ENCODE measurements at regions not wholly inside any gene's neighbourhood (a gene's known extent, or its start where the extent isn't known, plus 50 kb on each side); places are given as distances from the start of the nearest gene placed in this dataset.

GRCh38 chr16:82567175-82567574 is 59.6 kb upstream of the CDH13 start:
- DNase-seq, result no peak

- DNase-seq, result no peak
Observed at GRCh38 chr16:82563401-82563800, 63.4 kb upstream of the CDH13 start.

- DNase-seq, result no peak
Observed at GRCh38 chr16:82562183-82562683, 64.5 kb upstream of the CDH13 start.

DNA sequence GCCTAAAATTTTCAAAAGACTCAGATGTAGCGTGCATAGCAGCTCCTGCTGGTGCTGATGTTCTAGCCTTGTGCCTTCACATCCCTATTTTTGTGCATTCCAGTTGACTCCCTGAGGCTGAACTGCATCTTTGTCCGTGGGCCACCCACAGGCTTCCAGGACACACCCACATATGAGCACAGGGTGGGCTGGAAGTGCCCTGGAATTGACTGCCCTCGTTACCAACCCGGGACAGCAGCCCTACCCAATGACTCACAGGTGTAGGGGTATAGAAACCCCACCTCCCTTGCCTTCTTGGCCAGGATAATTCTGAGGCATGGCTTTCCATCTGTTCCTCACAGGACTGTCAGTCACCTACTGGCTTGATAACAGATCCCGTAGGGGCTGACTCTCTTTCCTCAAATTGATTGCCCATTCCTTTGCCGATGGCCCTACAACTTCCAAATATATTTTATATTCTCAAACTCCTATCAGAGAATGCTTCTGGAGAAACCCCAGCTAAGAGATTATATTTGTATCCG is 65.9 kb upstream of the CDH13 start:
- no peak for DNase-seq

DNA sequence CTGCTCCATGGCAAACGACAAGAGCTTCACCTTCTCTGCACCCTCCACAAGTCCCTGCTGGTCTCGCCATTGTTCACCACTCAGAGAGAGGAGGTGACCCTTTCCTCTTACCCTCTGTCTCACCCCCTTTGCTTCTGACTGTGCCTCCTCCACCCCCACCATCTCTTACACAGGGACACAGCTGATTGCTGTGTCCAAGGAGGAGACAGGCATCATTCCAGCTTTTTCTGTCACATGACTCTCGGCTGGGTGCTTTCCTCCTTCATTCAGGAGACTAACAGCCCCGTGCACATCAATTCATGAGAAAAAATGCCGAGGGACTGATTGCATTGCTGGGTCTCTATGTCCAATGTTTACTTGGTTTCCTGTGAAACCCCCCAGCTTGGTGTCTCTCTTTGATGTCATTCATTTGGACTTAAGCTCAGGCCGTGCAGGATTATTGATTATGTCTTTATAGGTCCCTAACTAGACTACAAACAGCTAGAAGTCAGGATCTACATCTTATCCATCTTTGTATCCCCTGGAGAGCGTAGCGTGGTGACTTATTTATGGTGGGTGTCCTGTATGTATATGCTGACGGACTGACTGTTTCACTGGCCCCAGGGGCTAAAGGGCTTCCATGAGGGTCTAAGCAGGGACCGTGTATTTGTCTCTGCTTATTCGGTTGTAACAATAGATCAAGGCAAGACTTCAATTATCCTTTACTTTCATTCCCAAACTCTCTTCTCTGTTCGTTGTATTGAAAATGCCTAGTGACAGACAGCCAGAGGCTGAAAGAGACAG is 82.2 kb upstream of the CDH13 start:
- no peak for DNase-seq

GRCh38 chr16:82542714-82543113 is 84.1 kb upstream of the CDH13 start:
- no peak for DNase-seq

GRCh38 chr16:82541103-82541502 is 85.7 kb upstream of the CDH13 start:
- DNase-seq, result no peak

GRCh38 chr16:82535764-82536163 is 91.0 kb upstream of the CDH13 start:
- no peak for DNase-seq

DNA sequence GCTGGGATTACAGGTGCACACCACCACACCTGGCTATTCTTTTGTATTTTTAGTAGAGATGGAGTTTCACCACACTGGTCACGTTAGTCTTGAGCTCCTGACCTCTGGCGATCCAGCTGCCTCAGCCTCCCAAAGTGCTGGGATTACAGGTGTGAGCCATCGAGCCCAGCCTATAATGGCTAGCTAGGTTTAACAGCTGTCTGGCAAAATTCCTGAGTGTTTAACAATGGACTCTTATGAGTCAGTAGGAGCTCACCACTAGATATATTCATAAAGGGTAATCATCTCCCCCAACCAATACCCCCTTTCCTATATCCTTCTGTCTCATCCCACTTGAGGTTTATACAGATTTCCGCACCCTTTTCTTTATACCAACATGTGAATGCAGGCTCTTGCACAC is 91.5 kb upstream of the CDH13 start:
- no peak for DNase-seq

DNA sequence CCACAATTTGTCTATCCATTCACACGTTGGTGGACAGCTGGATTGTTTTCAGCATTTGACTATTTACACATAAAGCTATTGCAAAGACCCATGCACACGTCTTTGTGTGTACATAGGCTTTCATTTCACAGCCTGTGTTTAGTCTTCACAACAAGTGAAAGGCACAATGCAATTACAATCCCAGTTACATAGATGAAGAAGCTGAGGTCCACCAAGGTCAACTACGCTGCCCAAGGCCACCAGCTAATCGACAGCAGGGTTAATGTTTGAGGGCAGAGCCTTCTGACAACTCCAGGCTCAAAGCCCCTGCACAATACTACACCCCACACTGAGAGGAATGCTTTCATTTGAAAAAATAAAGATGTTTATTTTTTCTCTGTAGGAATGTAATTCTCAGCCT is 93.6 kb upstream of the CDH13 start:
- DNase-seq, result no peak

- no peak for DNase-seq
Observed at GRCh38 chr16:82530883-82531282, 95.9 kb upstream of the CDH13 start.

DNA sequence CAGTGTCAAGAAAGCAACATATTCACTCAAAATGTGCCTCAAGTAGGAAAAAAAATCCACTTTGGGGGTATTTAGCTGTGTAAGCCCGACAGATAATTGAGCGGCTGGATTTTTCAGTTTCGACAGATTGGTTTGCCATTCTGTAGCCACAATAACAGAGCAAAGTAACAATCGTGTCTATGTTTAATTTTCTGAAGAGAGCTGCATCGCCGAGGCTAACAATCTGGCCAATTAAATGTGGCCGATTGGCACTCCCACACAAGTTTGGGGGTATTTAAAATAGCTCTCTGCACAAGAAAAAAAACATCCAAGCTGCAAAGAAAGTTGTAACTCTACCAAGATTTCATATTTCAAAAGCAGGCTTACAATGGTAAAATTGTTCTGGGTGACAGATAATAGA is 99.7 kb upstream of the CDH13 start:
- DNase-seq, result no peak

DNA sequence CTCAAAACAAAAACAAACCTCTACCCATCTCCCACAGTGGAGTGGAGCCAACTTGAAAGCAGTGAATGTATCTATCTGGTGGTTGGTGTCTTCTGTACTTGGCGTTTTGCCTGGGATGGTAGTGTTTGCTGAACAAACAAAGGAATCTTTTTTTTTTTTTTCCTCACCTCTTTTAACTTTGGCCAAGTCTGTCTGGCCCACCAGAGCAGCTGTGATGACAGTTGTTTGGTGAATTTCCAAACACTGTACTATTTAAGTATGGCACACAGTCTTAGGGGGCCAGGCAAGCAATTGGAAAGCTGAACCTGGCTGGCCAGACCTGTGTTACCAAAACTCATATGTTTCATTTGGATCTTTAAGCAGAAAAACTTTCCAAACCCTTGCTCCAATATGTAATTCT is 101.8 kb upstream of the CDH13 start:
- no peak for DNase-seq

DNA sequence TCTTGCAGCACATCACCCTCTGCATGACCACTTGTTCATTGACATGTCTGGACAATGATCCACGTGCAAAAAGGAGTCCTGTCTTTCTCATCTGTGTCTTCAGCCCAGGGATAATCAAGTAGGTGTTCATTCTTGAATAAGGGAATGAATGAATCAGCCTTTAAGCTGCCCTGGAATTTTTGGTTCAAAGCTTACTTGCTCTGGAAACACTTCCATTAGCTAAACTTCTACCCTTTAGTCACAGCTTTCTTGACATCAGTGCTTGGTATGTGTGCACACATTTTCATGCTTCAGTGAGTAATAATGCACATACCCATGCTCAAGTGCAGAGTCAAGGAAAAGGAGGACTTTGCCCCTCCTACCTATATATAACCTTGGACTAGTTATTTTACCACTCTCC is 103.0 kb upstream of the CDH13 start:
- DNase-seq, result no peak

DNA sequence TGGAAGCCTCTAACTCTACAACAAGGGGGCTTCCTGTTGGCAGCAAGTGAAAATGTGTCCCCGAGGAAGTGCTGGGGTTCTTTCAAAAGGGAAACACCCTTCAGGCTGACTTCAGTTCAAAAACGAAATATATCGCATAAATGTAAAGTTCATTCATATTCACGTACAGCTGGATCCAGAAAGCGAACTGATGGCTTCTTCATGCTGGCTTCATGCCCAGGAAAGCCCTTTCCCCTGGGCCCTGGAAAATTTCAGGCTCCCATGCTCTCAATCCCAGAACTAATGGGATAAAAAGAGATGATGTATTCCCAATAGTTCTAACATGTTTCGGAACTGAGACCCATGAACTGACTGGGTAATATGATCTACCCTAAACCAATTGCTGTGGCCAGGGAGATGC is 104.7 kb upstream of the CDH13 start:
- DNase-seq, result no peak

GRCh38 chr16:82518811-82519210 is 108.0 kb upstream of the CDH13 start:
- DNase-seq, result no peak

GRCh38 chr16:82514262-82514661 is 112.5 kb upstream of the CDH13 start:
- no peak for DNase-seq

DNA sequence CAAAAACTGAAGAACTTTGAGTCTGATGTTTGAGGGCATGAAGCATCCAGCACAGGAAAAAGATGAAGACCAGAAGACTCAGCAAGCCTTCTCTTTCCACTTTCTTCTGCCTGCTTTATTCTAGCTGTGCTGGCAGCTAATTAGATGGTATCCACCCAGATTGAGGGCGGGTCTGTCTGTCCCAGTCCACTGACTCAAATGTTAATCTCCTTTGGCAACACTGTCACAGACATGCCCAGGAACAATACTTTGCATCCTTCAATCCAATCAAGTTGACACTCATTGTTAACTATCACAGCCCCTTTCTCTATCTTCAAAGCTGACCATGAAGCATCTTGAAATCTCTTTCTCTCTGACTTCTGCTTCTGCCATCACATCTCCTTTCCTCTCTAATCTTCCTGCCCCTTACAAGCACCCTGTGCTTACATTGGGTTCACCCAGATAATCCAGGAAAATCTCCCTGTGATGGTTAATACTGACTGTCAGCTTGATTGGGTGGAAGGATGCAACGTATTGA is 115.9 kb upstream of the CDH13 start:
- no peak for DNase-seq

DNA sequence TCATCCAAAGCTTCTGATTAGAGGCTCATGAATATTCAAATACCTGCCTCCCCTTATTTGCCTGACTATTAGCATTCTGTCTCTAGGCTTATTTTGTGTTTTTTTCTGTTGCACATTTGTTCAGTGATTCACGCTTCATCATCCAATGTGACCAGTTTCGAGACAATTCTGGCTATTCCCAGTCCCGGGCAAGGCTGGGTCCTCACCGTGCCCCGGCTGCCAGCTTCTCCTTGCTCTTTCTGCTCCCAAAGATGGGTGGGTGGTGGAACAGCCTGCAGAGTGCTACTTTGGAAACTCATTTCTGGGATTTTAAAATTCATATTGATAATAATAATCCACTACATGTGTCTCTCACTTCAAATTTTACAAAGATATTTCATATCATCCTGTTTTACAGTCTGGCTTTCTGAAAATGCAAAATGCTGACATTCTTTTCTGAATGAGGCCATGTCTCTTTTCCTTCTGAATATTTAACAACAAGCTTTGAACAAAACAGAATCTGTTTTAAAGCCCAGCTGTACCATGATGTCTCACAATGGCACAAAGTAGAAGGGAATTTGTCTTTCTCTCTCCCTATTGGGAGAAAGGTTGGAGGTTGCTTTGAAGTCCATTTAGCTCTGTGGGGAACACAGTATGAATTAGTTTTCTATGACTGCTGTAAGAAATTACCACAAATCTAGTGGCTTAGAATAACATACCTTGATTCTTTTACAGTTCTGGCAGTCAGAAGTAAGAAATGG is 116.9 kb upstream of the CDH13 start:
- DNase-seq, result no peak

DNA sequence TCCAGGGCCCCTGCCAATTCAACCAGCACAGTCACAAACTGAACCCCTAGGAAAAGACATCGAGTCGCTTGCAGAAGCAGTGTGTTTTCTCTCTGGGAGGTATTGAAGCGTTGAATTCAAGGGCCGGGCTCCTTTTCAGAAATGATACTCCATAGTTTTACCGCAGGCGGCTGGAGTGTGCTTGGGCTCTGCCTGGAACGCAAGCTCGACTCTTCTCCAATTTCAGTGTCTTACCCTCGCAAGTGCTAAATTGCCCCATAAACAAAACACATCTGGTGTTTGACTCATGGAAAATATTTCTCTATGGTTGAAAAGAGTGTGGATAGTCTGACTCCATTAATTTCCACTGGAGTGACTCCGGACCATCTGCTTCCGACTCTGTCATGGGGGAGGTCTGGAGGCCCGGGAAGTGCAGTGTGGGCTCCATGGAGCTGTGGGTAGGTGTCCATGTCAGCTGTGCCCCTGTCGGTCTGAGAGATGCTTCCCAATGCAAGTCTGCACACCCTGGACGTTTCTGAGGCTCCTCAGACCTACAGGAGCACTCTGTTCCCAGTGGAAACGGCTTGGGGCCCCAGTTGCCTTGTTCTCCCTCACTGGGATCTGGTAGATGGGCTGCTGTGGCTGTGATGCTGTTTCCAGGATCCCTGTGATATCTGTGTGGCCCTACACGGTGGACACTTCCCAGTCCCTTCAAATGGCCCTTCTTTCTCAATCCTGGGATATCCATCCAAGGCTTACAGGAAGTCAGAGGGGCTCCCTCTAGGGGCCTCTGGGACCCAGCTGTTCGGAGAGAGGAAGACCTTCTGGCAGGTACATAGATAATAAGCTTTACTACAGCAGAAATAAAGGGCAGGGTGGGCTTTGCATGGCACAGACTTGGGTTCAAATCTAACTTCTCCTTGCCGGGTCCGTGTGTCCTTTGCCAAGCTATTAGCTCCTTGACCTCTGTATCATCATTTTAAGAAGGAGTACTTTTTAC is 119.8 kb upstream of the CDH13 start:
- no peak for DNase-seq

- DNase-seq, result no peak
Observed at GRCh38 chr16:82504836-82505235, 121.9 kb upstream of the CDH13 start.

DNA sequence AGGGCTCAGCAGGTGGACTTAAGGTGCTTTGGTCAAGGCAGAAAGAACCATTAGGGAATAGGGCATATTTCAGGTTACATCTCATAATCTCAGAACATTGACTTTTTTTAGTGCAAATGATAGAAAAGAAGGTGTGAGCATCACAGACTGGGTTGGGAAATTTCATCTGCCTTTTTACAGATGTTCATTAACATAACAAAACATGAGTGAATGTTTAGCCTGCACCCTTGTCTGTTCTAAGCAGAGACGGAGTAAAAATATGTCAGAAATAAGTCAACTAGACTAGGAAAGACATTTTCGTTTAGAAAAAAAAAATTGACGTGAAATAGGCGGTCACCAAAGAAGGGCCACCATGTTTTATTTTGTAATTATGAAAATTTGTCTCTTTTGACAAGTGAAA is 127.5 kb upstream of the CDH13 start:
- DNase-seq, result no peak

DNA sequence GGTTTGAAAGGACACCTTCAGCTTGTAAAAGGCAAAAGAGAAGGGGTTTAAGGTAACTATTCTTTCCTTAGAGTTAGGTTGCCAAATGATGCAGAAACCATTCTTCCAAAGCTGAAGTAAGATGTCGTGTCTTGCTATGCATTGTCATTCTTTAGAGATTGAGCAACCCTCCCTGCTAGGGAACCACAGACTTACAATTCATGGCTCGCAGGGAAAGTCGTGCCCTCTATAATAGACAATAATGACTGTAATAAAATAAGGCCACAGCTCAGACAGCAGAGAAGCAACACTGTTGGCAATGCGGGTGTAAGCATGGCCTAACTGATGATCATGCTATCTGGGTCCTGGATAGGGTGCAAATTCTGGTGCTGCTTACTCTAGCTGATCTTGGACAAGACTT is 129.6 kb upstream of the CDH13 start:
- no peak for DNase-seq

Measured in RPMI8226 (cell line).